Fibroblast of villous mesenchyme (primary cell): ENCODE measurements at regions not wholly inside any gene's neighbourhood (a gene's known extent, or its start where the extent isn't known, plus 50 kb on each side); places are given as distances from the start of the nearest gene placed in this dataset.

Experiments used
- DNase-seq: peaks from one replicate; pipeline ENCODE4 v3.0.0-alpha.2; 2010; ENCODE audit warnings: low read depth
- H3K4me3 ChIP-seq: 2 replicates; pipeline ENCODE4 v1.5.1; 2011; ENCODE audit warnings: low read depth, mild to moderate bottlenecking, low read length
- CTCF ChIP-seq: IDR thresholded peaks from 2 replicates; pipeline ENCODE4 v1.5.1; 2012; ENCODE audit warnings: low read depth, mild to moderate bottlenecking, low read length; ENCODE audit not compliant: insufficient read depth

DNA sequence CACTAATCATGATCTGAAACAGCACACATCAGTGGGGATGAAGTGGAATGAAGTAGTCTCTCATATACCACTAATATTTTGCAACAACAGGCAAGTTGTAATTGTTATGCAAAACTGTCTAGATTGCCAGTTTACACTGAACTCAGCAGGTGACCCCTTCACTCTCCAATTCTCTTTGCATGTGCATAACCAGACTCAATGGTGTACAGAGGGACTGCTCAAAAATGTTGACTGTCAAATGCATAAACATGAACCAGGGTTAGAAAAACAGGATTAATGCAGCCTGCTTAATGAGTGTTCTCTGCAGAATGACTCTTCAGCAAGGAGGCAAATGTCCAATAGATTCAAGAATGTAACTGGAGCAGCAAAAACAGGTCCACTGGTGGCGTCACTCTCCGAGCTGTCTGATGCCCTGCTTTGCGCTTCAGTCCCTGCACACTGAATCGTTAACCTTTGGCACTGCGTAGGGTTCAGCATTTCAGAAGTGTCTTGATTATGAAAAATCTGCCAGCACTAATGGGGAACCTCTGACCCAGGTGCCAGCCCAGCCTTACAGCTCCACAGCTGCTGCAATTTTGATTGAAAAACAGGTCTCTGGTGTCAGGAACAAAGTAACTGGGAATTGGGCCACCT, 209.3 kb downstream of the TDRD15 start:
- no peak for TF ChIP-seq CTCF
- no peak overlapping the region for H3K4me3 ChIP-seq
- DNase-seq: no peak

GRCh38 chr2:21333684-21334083, 209.9 kb downstream of the TDRD15 start:
- DNase-seq: no peak
- TF ChIP-seq CTCF: no peak

DNA sequence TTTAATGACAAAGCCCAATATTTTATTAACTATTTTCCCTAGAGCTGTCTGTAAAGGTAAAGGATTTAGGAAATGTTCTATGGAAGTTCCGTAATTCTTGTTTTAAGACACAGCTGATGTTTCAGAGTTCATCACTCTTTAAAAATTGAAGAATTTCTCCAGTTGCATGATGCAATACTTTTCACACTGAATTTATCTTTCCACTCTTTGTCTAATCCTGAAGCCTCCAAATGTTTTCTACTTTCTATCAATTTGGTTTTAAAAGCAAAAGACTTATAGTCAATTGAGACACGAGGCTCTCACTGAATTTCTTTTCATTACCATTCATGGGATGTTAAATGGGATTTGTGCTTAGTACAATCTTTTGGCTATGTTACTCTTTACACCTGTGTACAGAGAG, 223.2 kb downstream of the TDRD15 start:
- H3K4me3 ChIP-seq: no peak overlapping the region
- TF ChIP-seq CTCF: no peak
- no peak for DNase-seq

More at GRCh38 chr2:21333684-21334083, 209.9 kb downstream of the TDRD15 start:
- H3K4me3 ChIP-seq: no peak overlapping the region

DNA sequence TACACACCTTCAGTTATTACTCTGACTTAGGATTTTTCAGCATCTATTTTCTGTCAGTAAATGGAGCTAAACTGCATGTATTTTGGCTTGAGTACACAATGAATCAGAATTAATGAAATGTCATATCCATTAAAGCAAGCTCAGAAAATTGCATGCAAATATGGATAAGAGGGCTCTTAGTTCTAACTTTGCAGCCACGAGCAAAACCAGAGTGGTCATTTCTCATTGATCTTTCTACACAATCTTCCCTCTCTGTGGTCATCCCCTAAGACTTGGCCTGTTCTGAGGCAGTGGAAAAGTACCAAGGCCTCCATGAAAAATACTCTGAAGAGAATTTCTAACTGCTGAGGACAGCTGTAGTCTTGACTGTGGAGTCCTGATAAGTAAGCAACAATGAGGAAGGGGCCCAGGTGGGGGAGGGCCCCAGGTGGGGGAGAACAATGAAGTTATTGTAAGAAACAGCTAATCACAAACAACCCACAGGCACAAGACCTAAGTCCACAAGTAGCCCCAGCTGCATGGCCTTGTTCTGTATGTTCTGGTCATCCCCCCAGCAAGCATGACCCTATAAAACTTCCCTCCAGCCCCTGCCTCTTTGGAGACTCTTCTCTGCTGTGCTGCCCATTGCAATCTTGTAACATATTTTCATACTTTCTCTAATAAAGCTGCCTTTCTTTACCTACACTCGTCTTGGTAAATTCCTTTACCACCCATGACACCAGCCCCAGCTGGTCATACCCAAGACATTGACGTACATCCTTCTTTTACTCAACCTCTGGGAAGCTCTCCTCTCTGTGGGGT, 230.3 kb downstream of the TDRD15 start:
- no peak for DNase-seq
- no peak for TF ChIP-seq CTCF
- no peak overlapping the region for H3K4me3 ChIP-seq

DNA sequence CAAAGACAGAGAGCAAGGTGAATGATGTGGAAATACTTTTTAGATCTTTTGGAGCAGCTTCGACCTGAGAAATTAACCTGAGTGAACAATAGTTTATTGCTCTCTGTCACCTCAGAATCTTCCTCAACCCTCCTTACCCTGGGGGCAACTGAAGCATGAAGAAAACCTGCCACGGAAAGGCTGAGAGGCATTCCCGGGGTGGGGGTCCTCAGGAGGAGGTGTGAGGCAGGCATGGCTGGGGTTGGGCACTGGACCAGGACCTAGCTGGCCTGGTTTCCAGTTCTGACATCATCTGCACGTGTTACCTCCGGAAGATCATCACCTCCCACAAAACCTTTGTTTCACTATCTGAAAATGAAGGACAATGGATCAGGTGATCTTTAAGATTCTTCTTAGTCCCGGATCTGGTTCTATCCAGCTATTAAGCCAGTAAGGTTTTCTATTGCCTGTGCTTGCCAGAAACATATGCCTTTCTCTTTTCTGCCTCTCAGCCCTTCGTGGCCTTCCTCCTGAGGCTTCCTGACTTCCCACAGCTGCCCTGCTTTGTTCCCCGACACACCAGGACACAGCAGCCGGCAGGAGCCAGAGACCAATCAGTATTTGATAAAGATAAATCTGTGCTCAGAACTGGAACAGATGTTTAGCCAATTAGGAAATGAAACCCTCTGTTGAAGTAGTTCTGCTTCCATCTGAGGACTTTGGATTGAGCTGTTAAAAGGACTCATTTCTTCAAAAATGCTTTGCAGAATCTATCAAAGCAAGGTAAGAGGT, 232.5 kb downstream of the TDRD15 start:
- no peak overlapping the region for H3K4me3 ChIP-seq
- no peak for TF ChIP-seq CTCF
- no peak for DNase-seq

GRCh38 chr2:21356857-21357255, 233.1 kb downstream of the TDRD15 start:
- no peak overlapping the region for H3K4me3 ChIP-seq
- no peak for TF ChIP-seq CTCF
- DNase-seq: no peak
